HEK293T (cell line): ENCODE measurements at regions not wholly inside any gene's neighbourhood (a gene's known extent, or its start where the extent isn't known, plus 50 kb on each side); places are given as distances from the start of the nearest gene placed in this dataset.

Source experiments
- CTCF ChIA-PET: fragments of 350-600 bp; formaldehyde crosslinking; extraction: SDS; loops from one replicate; lab custom pipeline; 2021; ENCODE audit warnings: antibody characterized with exemption, inconsistent platforms; lab: Yijun Ruan, JAX
- POLR2A ChIA-PET: fragments of 350-600 bp; formaldehyde crosslinking; extraction: SDS; loops from one replicate; lab custom pipeline; 2020; ENCODE audit warnings: antibody characterized with exemption, inconsistent platforms; lab: Yijun Ruan, JAX
- DNase-seq: peaks from one replicate; pipeline ENCODE4 v3.0.0; 2012; ENCODE audit warnings: mixed read lengths; ENCODE audit errors: extremely low spot score
- ARNT ChIP-seq: fragments of 450-650 bp; IDR thresholded peaks from 2 replicates; pipeline ENCODE4 v1.6.1; 2017; ENCODE audit warnings: mild to moderate bottlenecking
- BHLHE40 ChIP-seq: fragments of 450-650 bp; IDR thresholded peaks from 2 replicates; pipeline ENCODE4 v1.6.1; 2016; ENCODE audit warnings: mild to moderate bottlenecking, moderate library complexity, borderline replicate concordance
- CTBP1 ChIP-seq: fragments of 450-650 bp; IDR thresholded peaks from 2 replicates; pipeline ENCODE4 v1.6.1; 2016; ENCODE audit warnings: borderline replicate concordance
- ELF4 ChIP-seq: fragments of 450-650 bp; IDR thresholded peaks from 2 replicates; pipeline ENCODE4 v1.6.1; 2017; ENCODE audit warnings: antibody characterized with exemption
- FOXA1 ChIP-seq: fragments of 450-650 bp; IDR thresholded peaks from 2 replicates; pipeline ENCODE4 v1.6.1; 2016; ENCODE audit warnings: mild to moderate bottlenecking
- FOXK2 ChIP-seq: fragments of 450-650 bp; IDR thresholded peaks from 2 replicates; pipeline ENCODE4 v1.6.1; 2016; ENCODE audit warnings: mild to moderate bottlenecking
- FOXM1 ChIP-seq: fragments of 450-650 bp; IDR thresholded peaks from 2 replicates; pipeline ENCODE4 v1.6.1; 2017; ENCODE audit warnings: mild to moderate bottlenecking, borderline replicate concordance
- HDGF ChIP-seq: fragments of 450-650 bp; IDR thresholded peaks from 2 replicates; pipeline ENCODE4 v1.6.1; 2017; ENCODE audit warnings: antibody characterized with exemption, borderline replicate concordance
- L3MBTL2 ChIP-seq: fragments of 450-650 bp; conservative IDR thresholded peaks from 2 replicates; pipeline ENCODE4 v1.6.1; 2016; ENCODE audit warnings: mild to moderate bottlenecking
- LEF1 ChIP-seq: fragments of 450-650 bp; IDR thresholded peaks from 2 replicates; pipeline ENCODE4 v1.6.1; 2017; ENCODE audit warnings: mild to moderate bottlenecking, borderline replicate concordance
- NFRKB ChIP-seq: fragments of 450-650 bp; IDR thresholded peaks from 2 replicates; pipeline ENCODE4 v1.6.1; 2016; ENCODE audit warnings: mild to moderate bottlenecking, moderate library complexity
- SP1 ChIP-seq: fragments of 450-650 bp; IDR thresholded peaks from 2 replicates; pipeline ENCODE4 v1.6.1; 2017
- SUZ12 ChIP-seq: fragments of 450-650 bp; IDR thresholded peaks from 2 replicates; pipeline ENCODE4 v1.6.1; 2016; ENCODE audit warnings: mild to moderate bottlenecking
- TARDBP ChIP-seq: fragments of 450-650 bp; IDR thresholded peaks from 2 replicates; pipeline ENCODE4 v1.6.1; 2016
- ZNF384 ChIP-seq: fragments of 450-650 bp; IDR thresholded peaks from 2 replicates; pipeline ENCODE4 v1.6.1; 2016
- TF ChIP-seq, protein P1 (sequence below): fragments of 450-650 bp; IDR thresholded peaks from 2 replicates; pipeline ENCODE4 v1.6.1; 2016

DNA sequence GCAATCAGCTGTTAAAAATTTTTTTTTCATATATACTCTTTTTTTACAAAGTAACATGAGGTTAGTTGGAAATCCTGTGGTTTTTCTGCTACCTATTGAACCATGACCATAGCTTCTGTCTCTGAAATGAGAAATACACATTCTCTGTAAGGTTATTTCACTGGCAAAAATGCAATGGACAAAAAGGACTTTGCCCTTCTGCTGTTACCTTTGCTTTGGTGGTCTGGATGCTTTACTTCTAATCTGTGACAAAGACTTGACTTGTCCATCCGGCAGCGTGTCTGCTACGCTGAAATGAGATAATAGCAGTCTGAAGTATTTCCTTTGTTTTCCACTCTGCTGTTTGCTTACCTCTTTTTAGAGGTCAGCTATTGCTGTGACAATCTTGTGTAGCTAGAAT lies 412.8 kb downstream of the SLITRK6 start:
- DNase-seq = no peak
- ChIA-PET POLR2A (no interaction called here), CTCF (no interaction called here)
- TF ChIP-seq TARDBP (no peak), LEF1 (no peak), ELF4 (no peak), CTBP1 (no peak), HDGF (no peak), FOXA1 (no peak)
- TF ChIP-seq, protein P1, sequence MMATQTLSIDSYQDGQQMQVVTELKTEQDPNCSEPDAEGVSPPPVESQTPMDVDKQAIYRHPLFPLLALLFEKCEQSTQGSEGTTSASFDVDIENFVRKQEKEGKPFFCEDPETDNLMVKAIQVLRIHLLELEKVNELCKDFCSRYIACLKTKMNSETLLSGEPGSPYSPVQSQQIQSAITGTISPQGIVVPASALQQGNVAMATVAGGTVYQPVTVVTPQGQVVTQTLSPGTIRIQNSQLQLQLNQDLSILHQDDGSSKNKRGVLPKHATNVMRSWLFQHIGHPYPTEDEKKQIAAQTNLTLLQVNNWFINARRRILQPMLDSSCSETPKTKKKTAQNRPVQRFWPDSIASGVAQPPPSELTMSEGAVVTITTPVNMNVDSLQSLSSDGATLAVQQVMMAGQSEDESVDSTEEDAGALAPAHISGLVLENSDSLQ = no peak

DNA sequence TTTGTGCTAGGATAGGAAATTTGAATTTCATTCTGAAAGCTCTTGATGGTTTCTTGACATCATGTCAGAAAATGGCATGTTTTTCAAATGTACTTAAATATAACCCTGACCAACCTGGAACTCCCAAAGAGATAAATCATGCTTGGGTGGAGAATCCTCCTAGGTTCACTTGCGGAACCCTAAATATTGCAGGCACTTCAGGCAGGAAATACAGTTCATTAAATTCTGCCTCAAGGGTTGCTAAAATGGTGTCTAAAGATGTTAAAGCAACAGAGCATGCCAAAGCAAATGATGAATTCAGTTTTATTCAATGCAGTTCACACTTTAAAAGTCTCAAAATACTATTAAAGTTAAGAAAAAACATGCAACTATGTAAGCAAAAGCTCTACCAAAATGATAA lies 415.9 kb downstream of the SLITRK6 start:
- TF ChIP-seq HDGF = no peak
- TF ChIP-seq NFRKB = no peak
- no peak for TF ChIP-seq L3MBTL2
- TF ChIP-seq BHLHE40 = no peak
- TF ChIP-seq LEF1 = no peak
- no peak for TF ChIP-seq ELF4
- no peak for TF ChIP-seq CTBP1
- POLR2A ChIA-PET = no interaction called here
- CTCF ChIA-PET = no interaction called here
- DNase-seq = no peak

DNA sequence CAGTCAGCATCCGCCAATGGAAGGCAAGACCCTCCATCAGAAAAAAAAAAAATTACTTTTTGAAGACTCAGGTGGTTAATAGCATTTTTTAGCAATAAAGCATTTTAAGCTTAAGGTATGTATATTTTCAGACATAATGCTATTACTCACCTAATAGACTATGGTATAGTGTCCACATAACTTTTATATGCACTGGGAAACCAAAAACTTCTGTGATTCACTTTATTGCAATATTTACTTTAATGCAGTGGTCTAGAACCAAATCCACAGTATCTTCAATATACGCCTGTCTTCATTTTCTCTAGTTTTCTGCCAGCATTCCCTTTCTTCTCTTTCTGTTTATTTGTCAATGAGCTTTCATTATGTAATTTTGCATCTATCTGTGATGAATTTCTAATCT lies 418.1 kb downstream of the SLITRK6 start:
- CTCF ChIA-PET = no interaction called here
- no peak for TF ChIP-seq FOXA1
- no peak for TF ChIP-seq TARDBP
- TF ChIP-seq, protein P1 = no peak
- TF ChIP-seq ZNF384 = no peak
- no peak for TF ChIP-seq FOXK2
- no peak for TF ChIP-seq CTBP1
- TF ChIP-seq SP1 = no peak
- TF ChIP-seq NFRKB = no peak
- TF ChIP-seq HDGF = no peak
- TF ChIP-seq SUZ12 = no peak
- no peak for TF ChIP-seq LEF1
- TF ChIP-seq BHLHE40 = no peak
- TF ChIP-seq ELF4 = no peak
- TF ChIP-seq L3MBTL2 = no peak
- no peak for TF ChIP-seq FOXM1
- TF ChIP-seq ARNT = no peak
- POLR2A ChIA-PET = no interaction called here

DNA sequence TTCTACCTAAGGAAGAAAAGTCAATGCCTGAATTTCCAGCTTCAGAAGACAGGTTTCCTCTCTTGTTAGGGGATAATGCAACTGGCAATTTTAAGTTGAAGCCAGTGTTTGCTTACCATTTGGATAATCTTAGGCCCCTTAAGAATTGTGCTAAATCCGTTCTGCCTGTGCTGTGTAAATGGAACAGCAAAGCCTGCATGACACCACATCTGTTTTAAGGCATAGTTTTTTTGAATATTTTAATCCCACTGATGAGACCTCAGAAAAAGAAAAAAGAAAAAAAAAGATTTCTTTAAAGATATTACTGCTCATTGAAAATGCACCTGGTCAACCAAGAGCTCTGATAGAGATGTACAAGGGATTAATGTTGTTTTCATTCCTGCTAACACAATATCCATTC lies 419.2 kb downstream of the SLITRK6 start:
- no peak for DNase-seq
- TF ChIP-seq SUZ12 (no peak), LEF1 (no peak), L3MBTL2 (no peak), SP1 (no peak), HDGF (no peak), FOXK2 (no peak)
- POLR2A ChIA-PET = no interaction called here
- CTCF ChIA-PET = interaction anchor here (0.7 kb wide), 1 partner anchor 524 kb away, joined by 3 read pairs; no protein-coding TSS in a partner anchor

More for the DNA sequence above, 418.1 kb downstream of the SLITRK6 start:
- DNase-seq = no peak

DNA sequence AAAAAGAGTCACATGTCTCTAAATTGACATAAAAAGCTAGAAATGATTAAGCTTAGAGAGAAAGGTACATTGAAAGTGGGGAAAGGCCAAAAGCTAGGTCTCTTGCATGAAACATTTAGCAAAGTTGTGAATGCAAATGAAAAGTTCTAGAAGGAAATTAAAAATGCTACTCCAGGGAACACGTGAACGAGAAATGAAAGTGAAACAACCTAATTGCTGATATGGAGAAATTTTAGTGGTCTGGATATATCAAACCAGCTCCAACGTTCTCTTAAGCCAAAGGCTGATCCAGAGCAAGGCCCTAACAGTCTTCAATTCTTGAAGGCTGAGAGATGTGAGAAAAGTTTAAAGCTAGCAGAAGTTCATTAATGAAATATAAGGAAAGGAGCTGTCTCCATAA lies 419.8 kb downstream of the SLITRK6 start:
- no peak for TF ChIP-seq FOXM1
- no peak for TF ChIP-seq ELF4
- TF ChIP-seq SUZ12 = no peak
- TF ChIP-seq SP1 = no peak
- no peak for TF ChIP-seq ARNT
- TF ChIP-seq, protein P1 = no peak
- CTCF ChIA-PET = no interaction called here
- POLR2A ChIA-PET = no interaction called here
- DNase-seq = no peak

DNA sequence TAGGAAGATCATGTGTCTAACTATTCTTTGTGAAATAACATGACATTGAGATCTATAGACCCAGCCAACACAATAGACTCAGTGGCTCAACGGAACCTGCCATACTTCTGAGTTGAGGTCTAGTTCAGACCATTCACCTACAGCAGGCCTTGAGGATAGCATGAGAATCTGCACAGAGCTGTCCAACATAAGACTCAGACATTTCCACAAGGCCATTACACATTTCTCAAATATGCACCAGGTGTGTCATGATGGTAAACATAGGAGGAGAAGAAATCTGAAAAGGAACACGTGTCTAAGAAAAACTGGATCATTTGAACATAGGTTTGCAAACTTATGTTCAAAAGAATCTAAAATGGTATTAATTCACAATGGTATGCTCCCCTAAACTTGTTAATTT lies 421.4 kb downstream of the SLITRK6 start:
- DNase-seq = no peak
- ChIA-PET POLR2A (no interaction called here), CTCF (no interaction called here)
- no peak for TF ChIP-seq TARDBP
- no peak for TF ChIP-seq L3MBTL2
- TF ChIP-seq CTBP1 = no peak
- TF ChIP-seq ZNF384 = no peak
- no peak for TF ChIP-seq FOXM1

DNA sequence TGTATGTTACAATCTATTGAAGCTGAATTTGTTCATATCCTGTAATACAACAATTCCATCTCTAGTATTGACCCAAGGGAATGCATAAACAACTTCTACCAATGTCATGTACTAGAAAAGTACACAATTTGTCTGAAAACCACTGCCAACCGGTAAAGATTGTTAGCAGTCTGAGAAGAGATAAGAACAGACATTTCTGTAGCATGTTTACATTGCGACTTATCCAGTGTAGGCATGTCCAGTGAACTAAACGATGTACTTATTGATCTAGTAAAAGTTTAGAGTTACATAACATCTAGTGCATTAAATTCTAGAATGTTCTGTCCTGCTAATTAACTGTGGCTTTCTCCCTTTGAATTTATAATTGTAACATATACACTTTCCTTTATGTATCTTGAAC lies 425.9 kb downstream of the SLITRK6 start:
- ChIA-PET CTCF (no interaction called here), POLR2A (no interaction called here)
- no peak for DNase-seq
- TF ChIP-seq CTBP1 = no peak
- no peak for TF ChIP-seq NFRKB
- TF ChIP-seq FOXA1 = no peak
- TF ChIP-seq FOXK2 = no peak
- no peak for TF ChIP-seq SP1
- TF ChIP-seq BHLHE40 = no peak
- TF ChIP-seq TARDBP = no peak
- TF ChIP-seq FOXM1 = no peak
- TF ChIP-seq LEF1 = no peak
- no peak for TF ChIP-seq ELF4
- TF ChIP-seq ARNT = no peak
- TF ChIP-seq HDGF = no peak
- TF ChIP-seq SUZ12 = no peak
- TF ChIP-seq, protein P1 = no peak
- no peak for TF ChIP-seq L3MBTL2
- TF ChIP-seq ZNF384 = no peak
